ENCODE measurements at regions not wholly inside any gene's neighbourhood (a gene's known extent, or its start where the extent isn't known, plus 50 kb on each side); places are given as distances from the start of the nearest gene placed in this dataset.

DNA sequence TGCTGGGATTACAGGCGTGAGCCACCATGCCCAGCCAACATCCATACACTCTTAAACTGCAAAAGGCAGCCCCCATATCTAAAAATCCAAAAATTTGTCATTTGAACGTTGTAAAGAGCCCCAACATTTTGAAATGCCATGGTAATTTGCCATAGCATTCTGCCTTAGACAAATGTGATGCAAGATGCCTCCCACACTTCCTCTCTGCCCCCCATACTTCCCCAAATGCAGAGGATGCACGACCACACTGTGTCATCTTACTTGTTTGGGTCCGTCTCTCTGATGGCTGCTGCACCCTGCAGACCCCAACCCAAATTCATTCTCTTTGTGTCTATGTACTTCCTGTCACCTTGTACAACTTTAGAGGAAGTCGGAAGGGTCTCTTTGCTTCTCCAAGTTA lies 1125.6 kb upstream of the AUTS2 start:
- Histone ChIP-seq H3K4me3 (no peak overlapping the region), H3K4me1 (no peaks in the 10 kb centered on the region), H3K27me3 (no peaks in the 10 kb centered on the region), H3K9me3 (no peaks in the 10 kb centered on the region), H3K27ac (no peak overlapping the region), H3K36me3 (no peaks in the 10 kb centered on the region)
- TF ChIP-seq CTCF (IDR thresholded peaks at IDR 0.05 in 4 of 5, conservative IDR thresholded peaks at IDR 0.05 in 1 of 5) (no peak), POLR2A (IDR thresholded peaks at IDR 0.05) (no peak)
- ATAC-seq (no peak), DNase-seq (no peak)
- intact Hi-C loops (cut with DNase I; ENCODE audit: low total_unique reads): no loop called here
- in situ Hi-C loops (cut with MboI; ENCODE audit: low sequenced_read_pairs in 4 of 4): no loop called here

DNA sequence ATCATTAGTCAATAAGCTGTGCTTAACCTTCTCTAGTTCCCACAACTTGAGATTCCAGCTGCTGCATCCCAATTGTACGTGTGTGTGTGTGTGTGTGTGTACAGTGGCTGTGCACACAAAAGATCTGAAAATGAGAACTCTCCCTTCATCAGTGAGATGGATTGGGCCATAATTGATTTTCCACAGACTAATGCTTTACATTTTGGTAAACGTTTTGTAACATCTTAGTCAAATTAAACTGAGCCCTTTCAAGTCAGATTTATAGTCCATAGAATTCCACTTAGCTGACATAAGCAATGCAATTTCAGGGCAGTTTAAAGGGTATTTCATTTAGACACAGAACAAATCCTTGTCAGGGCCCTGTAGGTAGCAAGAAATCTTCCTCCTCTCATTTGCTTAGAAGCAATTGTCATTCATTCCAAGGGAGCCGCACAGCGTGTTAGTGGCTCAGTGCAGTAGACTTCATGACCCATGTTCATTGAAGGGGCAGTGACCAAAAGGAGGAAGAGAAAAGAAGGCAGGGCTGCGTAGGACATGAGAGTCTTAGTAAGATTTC lies 1123.5 kb upstream of the AUTS2 start:
- ATAC-seq (no peak), DNase-seq (no peak)
- intact Hi-C loops (cut with DNase I; ENCODE audit: low total_unique reads) (no loop called here), in situ Hi-C loops (cut with MboI; ENCODE audit: low sequenced_read_pairs in 4 of 4) (no loop called here)
- H3K36me3 ChIP-seq: no peaks in the 10 kb centered on the region
- H3K27me3 ChIP-seq: no peaks in the 10 kb centered on the region
- H3K4me1 ChIP-seq: no peaks in the 10 kb centered on the region
- H3K9me3 ChIP-seq: no peaks in the 10 kb centered on the region
- H3K27ac ChIP-seq: no peak overlapping the region
- no peak for TF ChIP-seq CTCF (IDR thresholded peaks at IDR 0.05 in 4 of 5, conservative IDR thresholded peaks at IDR 0.05 in 1 of 5)
- no peak for TF ChIP-seq POLR2A (IDR thresholded peaks at IDR 0.05)
- no peak overlapping the region for H3K4me3 ChIP-seq

- TF ChIP-seq POLR2A (IDR thresholded peaks at IDR 0.05) (no peak), CTCF (IDR thresholded peaks at IDR 0.05 in 4 of 5, conservative IDR thresholded peaks at IDR 0.05 in 1 of 5) (no peak)
- H3K9me3 ChIP-seq: no peaks in the 10 kb centered on the region
- no peaks in the 10 kb centered on the region for H3K36me3 ChIP-seq
- in situ Hi-C loops (cut with MboI; ENCODE audit: low sequenced_read_pairs in 4 of 4) (no loop called here), intact Hi-C loops (cut with DNase I; ENCODE audit: low total_unique reads) (no loop called here)
- H3K4me1 ChIP-seq: no peaks in the 10 kb centered on the region
- H3K27me3 ChIP-seq: no peaks in the 10 kb centered on the region
- DNase-seq (no peak), ATAC-seq (no peak)
- H3K27ac ChIP-seq: no peak overlapping the region
- no peak overlapping the region for H3K4me3 ChIP-seq
These were observed 1121.3 kb upstream of the AUTS2 start for GRCh38 chr7:68476966-68477365.

DNA sequence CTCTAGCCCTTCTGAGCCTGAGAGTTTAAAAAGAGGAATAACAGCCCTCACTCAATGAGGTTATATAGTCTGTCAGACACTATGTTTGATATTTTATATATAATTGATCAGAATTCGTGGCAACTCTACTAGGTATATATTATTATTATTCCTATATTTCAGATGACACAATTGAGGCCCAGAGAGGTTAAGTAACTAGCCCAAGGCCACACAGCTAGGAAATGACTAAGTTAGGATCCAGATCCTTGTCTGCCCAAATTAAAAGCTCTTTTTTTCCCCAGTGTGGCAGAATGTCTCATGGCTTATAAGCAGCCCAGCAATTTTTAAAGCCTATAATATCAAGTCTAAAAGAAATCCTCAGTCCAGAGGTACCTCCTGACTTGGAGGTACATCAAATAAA lies 1119.9 kb upstream of the AUTS2 start:
- in situ Hi-C loops (cut with MboI; ENCODE audit: low sequenced_read_pairs in 4 of 4) (no loop called here), intact Hi-C loops (cut with DNase I; ENCODE audit: low total_unique reads) (no loop called here)
- no peaks in the 10 kb centered on the region for H3K4me1 ChIP-seq

More for the DNA sequence above, 1119.9 kb upstream of the AUTS2 start:
- Histone ChIP-seq H3K36me3 (no peaks in the 10 kb centered on the region), H3K4me3 (no peak overlapping the region), H3K9me3 (no peaks in the 10 kb centered on the region), H3K27ac (no peak overlapping the region), H3K27me3 (no peaks in the 10 kb centered on the region)
- no peak for TF ChIP-seq CTCF (IDR thresholded peaks at IDR 0.05 in 4 of 5, conservative IDR thresholded peaks at IDR 0.05 in 1 of 5)
- ATAC-seq (no peak), DNase-seq (no peak)

All from gastrocnemius medialis (tissue), 4 donors.